A673 (cell line): ENCODE measurements at regions not wholly inside any gene's neighbourhood (a gene's known extent, or its start where the extent isn't known, plus 50 kb on each side); places are given as distances from the start of the nearest gene placed in this dataset.

Experiments
- EZH2 ChIP-seq: fragments of 200-600 bp; sonication (generic); IDR thresholded peaks from 2 replicates; pipeline ENCODE4 v1.6.1; 2017; ENCODE audit warnings: borderline replicate concordance, low read depth, mild to moderate bottlenecking, mixed read lengths, antibody characterized with exemption, low read length; ENCODE audit not compliant: poor library complexity, severe bottlenecking
- TF ChIP-seq, protein P1 (sequence below): fragments of 300-800, 200-600 bp; sonication (generic); conservative IDR thresholded peaks from 2 replicates; pipeline ENCODE4 v1.5.1; 2017; ENCODE audit warnings: low read depth, mild to moderate bottlenecking, antibody characterized with exemption, low read length, moderate library complexity, mixed read lengths

- TF ChIP-seq EZH2, result no peak
- TF ChIP-seq, protein P1, sequence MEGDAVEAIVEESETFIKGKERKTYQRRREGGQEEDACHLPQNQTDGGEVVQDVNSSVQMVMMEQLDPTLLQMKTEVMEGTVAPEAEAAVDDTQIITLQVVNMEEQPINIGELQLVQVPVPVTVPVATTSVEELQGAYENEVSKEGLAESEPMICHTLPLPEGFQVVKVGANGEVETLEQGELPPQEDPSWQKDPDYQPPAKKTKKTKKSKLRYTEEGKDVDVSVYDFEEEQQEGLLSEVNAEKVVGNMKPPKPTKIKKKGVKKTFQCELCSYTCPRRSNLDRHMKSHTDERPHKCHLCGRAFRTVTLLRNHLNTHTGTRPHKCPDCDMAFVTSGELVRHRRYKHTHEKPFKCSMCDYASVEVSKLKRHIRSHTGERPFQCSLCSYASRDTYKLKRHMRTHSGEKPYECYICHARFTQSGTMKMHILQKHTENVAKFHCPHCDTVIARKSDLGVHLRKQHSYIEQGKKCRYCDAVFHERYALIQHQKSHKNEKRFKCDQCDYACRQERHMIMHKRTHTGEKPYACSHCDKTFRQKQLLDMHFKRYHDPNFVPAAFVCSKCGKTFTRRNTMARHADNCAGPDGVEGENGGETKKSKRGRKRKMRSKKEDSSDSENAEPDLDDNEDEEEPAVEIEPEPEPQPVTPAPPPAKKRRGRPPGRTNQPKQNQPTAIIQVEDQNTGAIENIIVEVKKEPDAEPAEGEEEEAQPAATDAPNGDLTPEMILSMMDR, result no peak
Measured at GRCh38 chr9:86483496-86483895, 129.3 kb upstream of the TUT7 start.
